Left lung (tissue), 4 donors: ENCODE measurements at regions not wholly inside any gene's neighbourhood (a gene's known extent, or its start where the extent isn't known, plus 50 kb on each side); places are given as distances from the start of the nearest gene placed in this dataset.

Source experiments
- ATAC-seq: fragments of 200-7000 bp; cut with Tn5 transposase; one replicate; pipeline ENCODE4 v1.9.1; 2020; ENCODE audit warnings: moderate library complexity
- DNase-seq, 4 donors: peaks; one replicate each; pipeline ENCODE4 v3.0.0-alpha.2; 2013 to 2020
- H3K27ac ChIP-seq, 2 donors: fragments of 200-600 bp; sonication (generic) in 1 of 2; one replicate each; pipeline versions ENCODE4 v1.5.0 to v1.8.0; 2020 to 2021
- H3K27me3 ChIP-seq, 2 donors: fragments of 200-600 bp; sonication (generic) in 1 of 2; one replicate each; pipeline versions ENCODE4 v1.5.0 to v1.8.0; 2020 to 2021
- H3K36me3 ChIP-seq, 2 donors: fragments of 200-600 bp; sonication (generic) in 1 of 2; one replicate each; pipeline versions ENCODE4 v1.5.0 to v1.8.0; 2020 to 2021
- H3K4me1 ChIP-seq, 2 donors: fragments of 200-600 bp; one replicate each; pipeline ENCODE4 v1.8.0; 2021
- H3K4me3 ChIP-seq, 2 donors: fragments of 200-600 bp; sonication (generic) in 1 of 2; one replicate each; pipeline versions ENCODE4 v1.5.0 to v1.8.0; 2020 to 2021; ENCODE audit warnings: mild to moderate bottlenecking in 1 of 2
- H3K9me3 ChIP-seq, 2 donors: fragments of 200-600 bp; sonication (generic) in 1 of 2; one replicate each; pipeline versions ENCODE4 v1.5.0 to v1.8.0; 2020 to 2021
- intact Hi-C, 2 donors: fragments of 100-400 bp; cut with DNase I; formaldehyde crosslinking; loops; one replicate each; pipeline versions ENCODE4 v1.11.2 to v1.14.2; 2022
- TF ChIP-seq, protein P1 (sequence below), 2 donors: fragments of 200-600 bp; sonication (generic) in 1 of 2; IDR thresholded peaks; one replicate each; pipeline versions ENCODE4 v1.5.0 to v1.8.0; 2021; ENCODE audit warnings: antibody characterized with exemption in 2 of 2
- donor health status: DM: no; HTN: yes; CAD: no.
- donor health status: DM: no; HTN: no; CAD: no.

DNA sequence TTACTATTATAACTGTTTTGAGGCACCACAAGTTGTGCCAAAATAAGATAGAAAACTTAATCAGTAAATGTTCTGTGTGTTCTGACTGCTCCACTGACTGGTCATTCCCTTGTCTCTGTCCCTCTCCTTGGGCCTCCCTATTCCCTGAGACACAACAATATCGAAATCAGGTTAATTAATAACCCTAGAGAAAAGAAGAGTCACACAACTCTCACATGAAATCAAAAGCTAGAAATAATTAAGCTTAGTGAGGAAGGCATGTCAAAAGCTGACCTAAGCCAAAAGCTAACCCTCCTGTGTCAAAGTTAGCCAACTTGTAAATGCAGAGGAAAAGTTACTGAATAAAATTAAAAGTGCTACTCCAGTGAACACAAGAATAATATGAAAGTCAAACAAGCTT, 53.8 kb upstream of the CCDC196 start:
- H3K9me3 ChIP-seq: peaks cover 0 to 5% of the 10 kb centered on the region in 2 donors
- ATAC-seq (no peak), DNase-seq (no peak)
- no peaks in the 10 kb centered on the region for H3K36me3 ChIP-seq
- H3K27me3 ChIP-seq: no peaks in the 10 kb centered on the region
- no peak overlapping the region for H3K4me3 ChIP-seq
- TF ChIP-seq, protein P1, sequence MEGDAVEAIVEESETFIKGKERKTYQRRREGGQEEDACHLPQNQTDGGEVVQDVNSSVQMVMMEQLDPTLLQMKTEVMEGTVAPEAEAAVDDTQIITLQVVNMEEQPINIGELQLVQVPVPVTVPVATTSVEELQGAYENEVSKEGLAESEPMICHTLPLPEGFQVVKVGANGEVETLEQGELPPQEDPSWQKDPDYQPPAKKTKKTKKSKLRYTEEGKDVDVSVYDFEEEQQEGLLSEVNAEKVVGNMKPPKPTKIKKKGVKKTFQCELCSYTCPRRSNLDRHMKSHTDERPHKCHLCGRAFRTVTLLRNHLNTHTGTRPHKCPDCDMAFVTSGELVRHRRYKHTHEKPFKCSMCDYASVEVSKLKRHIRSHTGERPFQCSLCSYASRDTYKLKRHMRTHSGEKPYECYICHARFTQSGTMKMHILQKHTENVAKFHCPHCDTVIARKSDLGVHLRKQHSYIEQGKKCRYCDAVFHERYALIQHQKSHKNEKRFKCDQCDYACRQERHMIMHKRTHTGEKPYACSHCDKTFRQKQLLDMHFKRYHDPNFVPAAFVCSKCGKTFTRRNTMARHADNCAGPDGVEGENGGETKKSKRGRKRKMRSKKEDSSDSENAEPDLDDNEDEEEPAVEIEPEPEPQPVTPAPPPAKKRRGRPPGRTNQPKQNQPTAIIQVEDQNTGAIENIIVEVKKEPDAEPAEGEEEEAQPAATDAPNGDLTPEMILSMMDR (IDR thresholded peaks at IDR 0.05): no peak
- no peak overlapping the region for H3K27ac ChIP-seq
- intact Hi-C loops: no loop called here
- no peaks in the 10 kb centered on the region for H3K4me1 ChIP-seq

DNA sequence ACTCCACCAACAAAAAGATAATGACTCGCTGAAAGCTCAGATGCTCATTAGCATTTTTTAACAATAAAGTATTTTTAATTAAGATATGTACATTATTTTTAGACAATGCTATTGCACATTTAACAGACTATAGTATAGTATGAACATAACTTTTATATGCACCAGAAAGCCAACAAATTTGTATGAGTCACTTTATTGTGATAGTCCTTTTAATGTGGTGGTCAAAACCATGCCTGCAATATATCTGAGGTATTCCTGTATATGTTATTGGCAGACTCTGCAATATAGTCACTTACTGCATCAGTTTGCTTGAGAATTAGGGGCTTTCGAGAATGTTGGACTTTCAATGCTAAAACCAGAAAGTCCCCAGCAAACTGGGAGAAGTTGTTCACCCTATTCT, 51.7 kb upstream of the CCDC196 start:
- no peaks in the 10 kb centered on the region for H3K36me3 ChIP-seq

DNA sequence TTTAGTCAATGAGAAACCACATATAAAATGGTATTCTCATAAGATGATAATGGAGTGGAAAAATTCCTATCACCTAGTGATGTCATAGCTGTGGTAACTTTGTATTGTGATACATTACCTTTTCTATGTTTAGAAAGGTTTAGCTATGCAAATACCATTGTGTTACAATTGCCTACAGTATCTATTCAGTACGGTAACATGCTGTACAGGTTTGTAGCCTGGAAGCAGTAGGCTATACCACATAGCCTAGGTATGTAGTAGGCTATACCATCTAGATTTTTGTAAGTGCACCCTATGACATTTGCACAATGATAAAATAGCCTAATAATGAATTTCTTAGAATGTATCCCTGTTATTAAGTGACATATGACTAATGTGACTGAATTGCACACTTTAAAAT, 50.5 kb upstream of the CCDC196 start:
- intact Hi-C loops: no loop called here
- no peaks in the 10 kb centered on the region for H3K36me3 ChIP-seq
- DNase-seq (no peak), ATAC-seq (no peak)
- TF ChIP-seq, protein P1 (IDR thresholded peaks at IDR 0.05): no peak
- no peaks in the 10 kb centered on the region for H3K4me1 ChIP-seq
- H3K9me3 ChIP-seq: peaks cover 0 to 36% of the 10 kb centered on the region in 2 donors
- no peak overlapping the region for H3K4me3 ChIP-seq
- H3K27me3 ChIP-seq: no peaks in the 10 kb centered on the region
- no peak overlapping the region for H3K27ac ChIP-seq

More for the DNA sequence above, 51.7 kb upstream of the CCDC196 start:
- Histone ChIP-seq H3K9me3 (peaks cover 0 to 24% of the 10 kb centered on the region in 2 donors), H3K4me1 (no peaks in the 10 kb centered on the region), H3K27ac (no peak overlapping the region), H3K4me3 (no peak overlapping the region), H3K27me3 (no peaks in the 10 kb centered on the region)
- ATAC-seq (no peak), DNase-seq (no peak)
- intact Hi-C loops: no loop called here
- TF ChIP-seq, protein P1 (IDR thresholded peaks at IDR 0.05): no peak
